OCI-LY1 (cell line): ENCODE measurements at regions not wholly inside any gene's neighbourhood (a gene's known extent, or its start where the extent isn't known, plus 50 kb on each side); places are given as distances from the start of the nearest gene placed in this dataset.

Experiments
- CTCF ChIP-seq: fragments of 200-600 bp; sonication (generic), shearing (Covaris generic); IDR thresholded peaks from 2 replicates; pipeline ENCODE4 v1.5.1; 2017; ENCODE audit warnings: mild to moderate bottlenecking, antibody characterized with exemption, low read length, moderate library complexity, mixed read lengths
- EZH2 ChIP-seq: fragments of 200-600 bp; sonication (generic), shearing (Covaris generic); IDR thresholded peaks from 2 replicates; pipeline ENCODE4 v1.8.0; 2017; ENCODE audit warnings: borderline replicate concordance, mixed run types, mild to moderate bottlenecking, antibody characterized with exemption, low read length, moderate library complexity, mixed read lengths

- TF ChIP-seq CTCF (no peak), EZH2 (no peak)
Measured at GRCh38 chr14:104263675-104264358, 125.4 kb downstream of the KIF26A start.
